ENCODE measurements at regions not wholly inside any gene's neighbourhood (a gene's known extent, or its start where the extent isn't known, plus 50 kb on each side); places are given as distances from the start of the nearest gene placed in this dataset.

DNA sequence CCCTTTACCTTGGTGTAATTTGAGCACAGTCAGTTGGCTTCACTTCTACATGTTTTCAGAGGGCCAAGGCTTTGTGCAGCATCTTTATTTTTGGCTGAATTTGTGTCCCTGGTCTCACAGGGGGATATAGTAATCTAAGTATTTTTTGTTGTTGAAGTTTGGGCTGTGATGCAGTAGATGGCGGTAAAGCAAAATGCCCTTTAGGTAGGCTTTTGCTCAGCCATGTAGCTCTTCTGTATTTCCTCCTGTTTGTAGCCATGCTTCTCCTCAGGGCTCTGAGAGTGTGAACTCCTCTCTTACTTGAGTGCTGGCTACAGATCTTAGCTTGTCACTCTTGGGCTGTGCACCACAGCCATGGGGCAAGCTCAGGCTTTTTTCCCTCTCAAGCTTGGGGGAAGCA lies 328.6 kb downstream of the SLITRK5 start:
- TF ChIP-seq, protein P1, sequence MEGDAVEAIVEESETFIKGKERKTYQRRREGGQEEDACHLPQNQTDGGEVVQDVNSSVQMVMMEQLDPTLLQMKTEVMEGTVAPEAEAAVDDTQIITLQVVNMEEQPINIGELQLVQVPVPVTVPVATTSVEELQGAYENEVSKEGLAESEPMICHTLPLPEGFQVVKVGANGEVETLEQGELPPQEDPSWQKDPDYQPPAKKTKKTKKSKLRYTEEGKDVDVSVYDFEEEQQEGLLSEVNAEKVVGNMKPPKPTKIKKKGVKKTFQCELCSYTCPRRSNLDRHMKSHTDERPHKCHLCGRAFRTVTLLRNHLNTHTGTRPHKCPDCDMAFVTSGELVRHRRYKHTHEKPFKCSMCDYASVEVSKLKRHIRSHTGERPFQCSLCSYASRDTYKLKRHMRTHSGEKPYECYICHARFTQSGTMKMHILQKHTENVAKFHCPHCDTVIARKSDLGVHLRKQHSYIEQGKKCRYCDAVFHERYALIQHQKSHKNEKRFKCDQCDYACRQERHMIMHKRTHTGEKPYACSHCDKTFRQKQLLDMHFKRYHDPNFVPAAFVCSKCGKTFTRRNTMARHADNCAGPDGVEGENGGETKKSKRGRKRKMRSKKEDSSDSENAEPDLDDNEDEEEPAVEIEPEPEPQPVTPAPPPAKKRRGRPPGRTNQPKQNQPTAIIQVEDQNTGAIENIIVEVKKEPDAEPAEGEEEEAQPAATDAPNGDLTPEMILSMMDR (IDR thresholded peaks at IDR 0.05; ENCODE audit: insufficient read depth, low read length): no peak
- TF ChIP-seq GABPA (IDR thresholded peaks at IDR 0.05; ENCODE audit: low read depth): no peak
